AG04449 (cell line): ENCODE measurements at regions not wholly inside any gene's neighbourhood (a gene's known extent, or its start where the extent isn't known, plus 50 kb on each side); places are given as distances from the start of the nearest gene placed in this dataset.

Source experiments
- CTCF ChIA-PET: fragments of 350-600 bp; formaldehyde crosslinking; extraction: SDS; loops from one replicate; lab custom pipeline; 2021; ENCODE audit warnings: antibody characterized with exemption; lab: Yijun Ruan, JAX
- POLR2A ChIA-PET: fragments of 400-600, 350-600 bp; formaldehyde crosslinking; extraction: SDS; loops from one replicate; lab custom pipeline; 2020; ENCODE audit warnings: antibody characterized with exemption, inconsistent platforms; lab: Yijun Ruan, JAX
- DNase-seq: peaks from one replicate; pipeline ENCODE4 v3.0.0-alpha.2; 2010; ENCODE audit warnings: low read depth, low spot score
- H3K4me3 ChIP-seq: 2 replicates; pipeline ENCODE4 v1.5.1; 2011; ENCODE audit warnings: low read depth, mild to moderate bottlenecking, control low read depth, low read length
- TF ChIP-seq, protein P1 (sequence below): IDR thresholded peaks from one replicate; pipeline ENCODE4 v1.5.1; 2011; ENCODE audit warnings: mild to moderate bottlenecking, moderate library complexity, low read length, control low read depth, inconsistent platforms; ENCODE audit not compliant: insufficient read depth; ENCODE audit errors: missing control alignments

DNA sequence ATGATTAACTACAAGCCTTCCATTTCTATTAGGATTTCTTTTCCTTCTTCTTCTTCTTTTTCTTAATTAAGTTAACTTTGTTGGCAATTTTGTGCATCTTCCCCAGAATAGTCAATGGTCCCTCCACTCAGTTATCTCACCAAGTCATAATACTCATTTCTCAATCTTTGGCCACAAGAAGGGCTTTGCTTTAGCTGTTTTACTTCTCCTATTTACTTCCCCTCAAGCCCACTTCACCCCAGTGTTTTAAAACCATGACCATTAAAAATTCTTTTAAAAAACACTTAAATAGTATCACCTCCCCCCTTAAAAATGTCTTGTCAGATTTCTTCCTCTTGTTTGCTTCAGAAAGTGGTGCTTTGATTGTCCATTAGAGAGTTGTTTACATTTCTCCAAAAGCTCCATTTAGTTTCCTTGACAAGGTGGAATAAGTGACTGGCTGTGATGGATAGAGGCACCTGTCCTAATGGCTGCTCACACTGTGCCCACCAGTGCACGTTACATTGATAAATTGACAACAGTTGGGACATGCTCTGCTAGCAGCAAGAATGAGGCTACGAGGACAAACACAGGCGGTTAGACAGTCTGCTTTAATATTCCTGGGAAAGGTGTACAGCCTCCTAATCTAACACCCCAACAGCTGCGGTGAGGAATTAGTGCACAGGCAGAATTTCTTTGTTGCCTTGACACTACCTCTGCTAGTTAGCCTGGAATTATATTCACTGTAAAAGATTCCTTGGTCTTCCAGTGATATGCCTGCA, 354.7 kb downstream of the LMO4 start:
- TF ChIP-seq, protein P1, sequence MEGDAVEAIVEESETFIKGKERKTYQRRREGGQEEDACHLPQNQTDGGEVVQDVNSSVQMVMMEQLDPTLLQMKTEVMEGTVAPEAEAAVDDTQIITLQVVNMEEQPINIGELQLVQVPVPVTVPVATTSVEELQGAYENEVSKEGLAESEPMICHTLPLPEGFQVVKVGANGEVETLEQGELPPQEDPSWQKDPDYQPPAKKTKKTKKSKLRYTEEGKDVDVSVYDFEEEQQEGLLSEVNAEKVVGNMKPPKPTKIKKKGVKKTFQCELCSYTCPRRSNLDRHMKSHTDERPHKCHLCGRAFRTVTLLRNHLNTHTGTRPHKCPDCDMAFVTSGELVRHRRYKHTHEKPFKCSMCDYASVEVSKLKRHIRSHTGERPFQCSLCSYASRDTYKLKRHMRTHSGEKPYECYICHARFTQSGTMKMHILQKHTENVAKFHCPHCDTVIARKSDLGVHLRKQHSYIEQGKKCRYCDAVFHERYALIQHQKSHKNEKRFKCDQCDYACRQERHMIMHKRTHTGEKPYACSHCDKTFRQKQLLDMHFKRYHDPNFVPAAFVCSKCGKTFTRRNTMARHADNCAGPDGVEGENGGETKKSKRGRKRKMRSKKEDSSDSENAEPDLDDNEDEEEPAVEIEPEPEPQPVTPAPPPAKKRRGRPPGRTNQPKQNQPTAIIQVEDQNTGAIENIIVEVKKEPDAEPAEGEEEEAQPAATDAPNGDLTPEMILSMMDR, result no peak
- ChIA-PET CTCF (interaction anchor here (1.5 kb wide), 1 partner anchor 10 kb away, joined by 4 read pairs; no protein-coding TSS in a partner anchor), POLR2A (no interaction called here)
- no peak overlapping the region for H3K4me3 ChIP-seq
- DNase-seq, result no peak

- ChIA-PET POLR2A (no interaction called here), CTCF (interaction anchor here (1.5 kb wide), 1 partner anchor 11 kb away, joined by 4 read pairs; no protein-coding TSS in a partner anchor)
- no peak for DNase-seq
- peak overlapping the region; percentile 43 for H3K4me3 ChIP-seq
- TF ChIP-seq, protein P1, result no peak
These were observed 355.5 kb downstream of the LMO4 start for GRCh38 chr1:87684194-87684593.

DNA sequence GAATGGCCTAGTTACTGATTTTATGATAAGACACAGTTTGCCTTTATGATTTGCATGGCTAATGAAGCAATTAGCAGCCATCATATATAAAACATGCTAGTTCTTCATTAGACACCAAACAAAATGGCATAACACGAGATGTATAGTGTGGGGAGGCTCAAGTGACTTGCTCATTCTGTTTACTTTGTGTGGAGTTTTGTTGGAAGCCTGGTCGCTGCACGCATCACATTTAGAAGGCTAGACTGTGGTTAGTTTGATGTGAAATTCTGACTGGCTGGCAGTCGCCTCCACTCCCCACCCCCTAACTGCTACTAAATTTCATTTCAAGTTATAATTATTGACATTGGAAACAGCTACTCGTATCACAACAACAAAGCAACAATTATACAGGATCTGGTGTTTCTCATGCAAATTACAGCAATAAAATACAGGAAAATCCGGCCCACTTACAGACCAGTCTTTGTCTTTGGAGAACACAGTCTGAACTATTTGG, 356.1 kb downstream of the LMO4 start:
- ChIA-PET CTCF (interaction anchor here (1.4 to 2.1 kb wide), 2 partner anchors 9 to 269 kb away, joined by 6 read pairs; no protein-coding TSS in a partner anchor), POLR2A (no interaction called here)
- peak; percentile 10 for DNase-seq
- H3K4me3 ChIP-seq, result no peak overlapping the region
- TF ChIP-seq, protein P1, result no peak

GRCh38 chr1:87685311-87686135, 356.8 kb downstream of the LMO4 start:
- TF ChIP-seq, protein P1, result no peak
- H3K4me3 ChIP-seq, result no peak overlapping the region
- CTCF ChIA-PET, result interaction anchor here (1.4 to 2.1 kb wide), 2 partner anchors 9 to 268 kb away, joined by 6 read pairs; no protein-coding TSS in a partner anchor
- POLR2A ChIA-PET, result no interaction called here
- DNase-seq, result no peak

GRCh38 chr1:87686136-87686495, 357.4 kb downstream of the LMO4 start:
- ChIA-PET POLR2A (no interaction called here), CTCF (interaction anchor here (1.4 to 2.1 kb wide), 2 partner anchors 8 to 267 kb away, joined by 6 read pairs; no protein-coding TSS in a partner anchor)
- H3K4me3 ChIP-seq, result no peak overlapping the region
- no peak for DNase-seq
- TF ChIP-seq, protein P1, result no peak
